ENCODE measurements at regions not wholly inside any gene's neighbourhood (a gene's known extent, or its start where the extent isn't known, plus 50 kb on each side); places are given as distances from the start of the nearest gene placed in this dataset.

DNA sequence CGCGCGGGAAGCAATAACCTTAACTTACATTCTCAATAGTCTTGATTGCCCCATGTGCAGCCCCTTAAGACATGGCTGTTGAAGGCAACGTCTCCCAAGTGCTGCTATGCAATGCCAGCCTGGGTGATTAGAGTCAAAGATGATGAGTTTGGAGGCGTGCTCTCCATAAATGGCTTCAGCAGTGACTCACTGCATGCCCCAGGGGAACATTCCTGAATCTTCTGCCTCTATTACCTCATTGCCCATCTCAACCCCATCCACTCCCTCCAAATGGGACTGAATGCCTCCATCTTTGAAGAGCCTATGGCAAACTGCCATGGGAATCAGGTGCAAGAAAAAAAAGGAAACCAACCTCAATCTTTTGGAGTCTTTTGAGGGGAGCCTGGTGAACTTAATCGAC is 282.8 kb downstream of the SNX10 start:
- Mint-ChIP-seq H3K4me3 (no peak overlapping the region), H3K9me3 (peaks cover 13% of the 10 kb centered on the region), H3K27me3 (ENCODE audit: insufficient read depth) (peaks cover 1% of the 10 kb centered on the region), H3K27ac (no peak overlapping the region), H3K4me1 (no peaks in the 10 kb centered on the region), H3K36me3 (ENCODE audit: low read depth) (no peaks in the 10 kb centered on the region)
- no peaks in the 10 kb centered on the region for H3K36me3 ChIP-seq (ENCODE audit: control insufficient read depth, insufficient read depth, low read length)
- DNase-seq, result no peak
- H3K9ac ChIP-seq (ENCODE audit: extremely low read depth, low read length, poor library complexity, severe bottlenecking), result no peak overlapping the region
- H3K4me1 ChIP-seq (ENCODE audit: control insufficient read depth, insufficient read depth, low read length), result no peaks in the 10 kb centered on the region
- H3K4me3 ChIP-seq (ENCODE audit: low read length), result no peak overlapping the region
- TF ChIP-seq, protein P1, sequence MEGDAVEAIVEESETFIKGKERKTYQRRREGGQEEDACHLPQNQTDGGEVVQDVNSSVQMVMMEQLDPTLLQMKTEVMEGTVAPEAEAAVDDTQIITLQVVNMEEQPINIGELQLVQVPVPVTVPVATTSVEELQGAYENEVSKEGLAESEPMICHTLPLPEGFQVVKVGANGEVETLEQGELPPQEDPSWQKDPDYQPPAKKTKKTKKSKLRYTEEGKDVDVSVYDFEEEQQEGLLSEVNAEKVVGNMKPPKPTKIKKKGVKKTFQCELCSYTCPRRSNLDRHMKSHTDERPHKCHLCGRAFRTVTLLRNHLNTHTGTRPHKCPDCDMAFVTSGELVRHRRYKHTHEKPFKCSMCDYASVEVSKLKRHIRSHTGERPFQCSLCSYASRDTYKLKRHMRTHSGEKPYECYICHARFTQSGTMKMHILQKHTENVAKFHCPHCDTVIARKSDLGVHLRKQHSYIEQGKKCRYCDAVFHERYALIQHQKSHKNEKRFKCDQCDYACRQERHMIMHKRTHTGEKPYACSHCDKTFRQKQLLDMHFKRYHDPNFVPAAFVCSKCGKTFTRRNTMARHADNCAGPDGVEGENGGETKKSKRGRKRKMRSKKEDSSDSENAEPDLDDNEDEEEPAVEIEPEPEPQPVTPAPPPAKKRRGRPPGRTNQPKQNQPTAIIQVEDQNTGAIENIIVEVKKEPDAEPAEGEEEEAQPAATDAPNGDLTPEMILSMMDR (conservative IDR thresholded peaks at IDR 0.05), result no peak
- WGBS, 2 experiments (ENCODE audit: insufficient coverage in 1 of 2, insufficient read length in 1 of 2), result 95 to 100% methylated on average over 1 to 6 of the region's 6 CpGs
- no peaks in the 10 kb centered on the region for H3K9me3 ChIP-seq (ENCODE audit: control insufficient read depth, low read length)
- H3K27ac ChIP-seq (ENCODE audit: low read depth, low read length), result no peak overlapping the region
- no peaks in the 10 kb centered on the region for H3K27me3 ChIP-seq (ENCODE audit: control insufficient read depth, insufficient read depth, low read length, poor library complexity, severe bottlenecking)

DNA sequence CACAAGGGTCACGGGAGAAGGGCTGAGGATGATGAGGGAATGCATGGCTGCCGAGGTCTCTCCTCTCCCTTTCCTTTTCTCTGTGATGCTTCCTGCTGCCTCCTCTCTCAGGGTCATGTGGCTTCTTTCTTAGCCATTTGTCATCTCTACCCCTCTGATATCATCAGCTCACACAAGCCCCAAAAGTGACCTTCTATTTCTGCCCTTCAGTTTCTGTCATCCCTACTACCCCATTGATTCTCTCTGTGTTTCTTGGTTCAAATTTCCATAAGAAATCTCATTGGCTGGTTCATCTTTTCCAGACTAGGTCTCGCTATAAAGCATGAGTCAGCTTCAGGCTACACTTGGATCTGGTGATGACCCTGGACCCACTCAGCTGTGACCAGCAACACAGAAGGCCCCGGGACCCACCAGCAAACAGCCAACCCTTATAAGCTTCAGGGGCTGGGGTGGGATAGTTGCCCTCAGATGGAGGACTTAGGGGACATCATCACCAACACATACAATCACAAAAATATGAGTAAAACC is 284.3 kb downstream of the SKAP2 start:
- Histone ChIP-seq H3K9ac (ENCODE audit: extremely low read depth, low read length, poor library complexity, severe bottlenecking) (no peak overlapping the region), H3K4me3 (ENCODE audit: low read length) (no peak overlapping the region), H3K27ac (ENCODE audit: low read depth, low read length) (no peak overlapping the region), H3K27me3 (ENCODE audit: control insufficient read depth, insufficient read depth, low read length, poor library complexity, severe bottlenecking) (no peaks in the 10 kb centered on the region), H3K4me1 (ENCODE audit: control insufficient read depth, insufficient read depth, low read length) (no peaks in the 10 kb centered on the region), H3K36me3 (ENCODE audit: control insufficient read depth, insufficient read depth, low read length) (no peaks in the 10 kb centered on the region), H3K9me3 (ENCODE audit: control insufficient read depth, low read length) (no peaks in the 10 kb centered on the region)
- Mint-ChIP-seq H3K9me3 (no peaks in the 10 kb centered on the region), H3K4me3 (no peak overlapping the region), H3K4me1 (no peaks in the 10 kb centered on the region), H3K27ac (no peak overlapping the region), H3K27me3 (ENCODE audit: insufficient read depth) (peaks cover 3% of the 10 kb centered on the region), H3K36me3 (ENCODE audit: low read depth) (no peaks in the 10 kb centered on the region)
- TF ChIP-seq, protein P1 (conservative IDR thresholded peaks at IDR 0.05), result no peak
- no peak for DNase-seq
- 85% methylated on average over 4 of the region's 4 CpGs; no CpG with 5 or more reads in 1 of the 2 experiments for WGBS, 2 experiments (ENCODE audit: insufficient coverage in 1 of 2, insufficient read length in 1 of 2)

GRCh38 chr7:26580711-26581110 is 283.7 kb downstream of the SKAP2 start:
- 90 to 91% methylated on average over 4 of the region's 4 CpGs for WGBS, 2 experiments (ENCODE audit: insufficient coverage in 1 of 2, insufficient read length in 1 of 2)
- no peak overlapping the region for H3K9ac ChIP-seq (ENCODE audit: extremely low read depth, low read length, poor library complexity, severe bottlenecking)
- H3K27me3 ChIP-seq (ENCODE audit: control insufficient read depth, insufficient read depth, low read length, poor library complexity, severe bottlenecking), result no peaks in the 10 kb centered on the region
- H3K4me3 Mint-ChIP-seq, result no peak overlapping the region
- DNase-seq, result no peak
- no peaks in the 10 kb centered on the region for H3K9me3 ChIP-seq (ENCODE audit: control insufficient read depth, low read length)
- H3K27ac Mint-ChIP-seq, result no peak overlapping the region
- no peaks in the 10 kb centered on the region for H3K36me3 ChIP-seq (ENCODE audit: control insufficient read depth, insufficient read depth, low read length)
- no peak overlapping the region for H3K4me3 ChIP-seq (ENCODE audit: low read length)
- H3K36me3 Mint-ChIP-seq (ENCODE audit: low read depth), result no peaks in the 10 kb centered on the region
- TF ChIP-seq, protein P1 (conservative IDR thresholded peaks at IDR 0.05), result no peak
- no peaks in the 10 kb centered on the region for H3K4me1 ChIP-seq (ENCODE audit: control insufficient read depth, insufficient read depth, low read length)
- H3K27ac ChIP-seq (ENCODE audit: low read depth, low read length), result no peak overlapping the region
- no peaks in the 10 kb centered on the region for H3K9me3 Mint-ChIP-seq
- peaks cover 3% of the 10 kb centered on the region for H3K27me3 Mint-ChIP-seq (ENCODE audit: insufficient read depth)
- H3K4me1 Mint-ChIP-seq, result no peaks in the 10 kb centered on the region
